Suprapubic skin (tissue), 4 donors: ENCODE measurements at regions not wholly inside any gene's neighbourhood (a gene's known extent, or its start where the extent isn't known, plus 50 kb on each side); places are given as distances from the start of the nearest gene placed in this dataset.

Experiments
- DNase-seq, 2 donors: peaks; one replicate each; pipeline ENCODE4 v3.0.0-alpha.2; 2019; ENCODE audit warnings: low spot score in 2 of 2
- H3K27ac ChIP-seq: fragments of 200-600 bp; sonication (generic); one replicate; pipeline ENCODE4 v1.5.1; 2019
- H3K27me3 ChIP-seq: fragments of 200-600 bp; sonication (generic); one replicate; pipeline ENCODE4 v1.5.1; 2019
- H3K36me3 ChIP-seq: fragments of 200-600 bp; sonication (generic); one replicate; pipeline ENCODE4 v1.5.1; 2019
- H3K4me1 ChIP-seq: fragments of 200-600 bp; sonication (generic); one replicate; pipeline ENCODE4 v1.5.1; 2019
- H3K4me3 ChIP-seq: fragments of 200-600 bp; sonication (generic); one replicate; pipeline ENCODE4 v1.5.1; 2019; ENCODE audit warnings: mild to moderate bottlenecking
- H3K9me3 ChIP-seq: fragments of 200-600 bp; sonication (generic); one replicate; pipeline ENCODE4 v1.5.1; 2019
- CTCF ChIP-seq, 2 donors: fragments of 200-600 bp in 1 of 2; fragments of 450-650 bp in 1 of 2; sonication (generic) in 1 of 2; IDR thresholded peaks; one replicate each; pipeline ENCODE4 v1.5.1; 2016 to 2019; ENCODE audit warnings: antibody characterized with exemption in 2 of 2, mild to moderate bottlenecking in 1 of 2, moderate library complexity in 1 of 2
- EP300 ChIP-seq: sonication (generic); formaldehyde crosslinking; IDR thresholded peaks from one replicate; pipeline ENCODE4 v1.6.1; 2017; ENCODE audit warnings: antibody characterized with exemption
- POLR2A ChIP-seq, 2 donors: fragments of 450-650 bp; IDR thresholded peaks; one replicate each; pipeline ENCODE4 v1.6.1; 2017; ENCODE audit warnings: antibody characterized with exemption in 2 of 2, mild to moderate bottlenecking in 2 of 2, moderate library complexity in 2 of 2
- POLR2AphosphoS5 ChIP-seq, 3 donors: sonication (generic); formaldehyde crosslinking; IDR thresholded peaks; one replicate each; pipeline ENCODE4 v1.6.1; 2017; ENCODE audit warnings: antibody characterized with exemption in 3 of 3
- WGBS: methylation state at CpG from one replicate; pipeline ENCODE4 v1.1.5; 2018; 5-methylcytosine and 5-hydroxymethylcytosine counted together

DNA sequence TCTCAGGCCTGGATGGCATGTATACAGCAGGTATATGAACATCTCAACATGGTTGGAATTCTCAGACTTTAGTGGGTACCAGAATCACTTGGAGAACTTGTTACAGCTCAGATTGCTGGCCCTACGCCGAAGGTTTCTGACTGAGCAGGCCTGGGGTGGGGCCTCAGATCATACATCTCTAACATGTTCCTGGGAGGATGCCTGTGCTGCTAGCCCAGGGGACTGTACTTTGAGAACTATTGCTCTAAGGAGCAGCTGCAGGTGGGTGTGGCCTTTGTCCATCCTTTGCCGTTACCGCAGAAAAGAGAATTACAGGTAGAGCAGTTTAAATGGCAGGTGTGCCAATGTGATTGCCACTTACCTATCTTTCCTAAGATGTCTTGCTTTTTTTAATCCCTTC is 310.5 kb upstream of the JAG1 start:
- no peaks in the 10 kb centered on the region for H3K27me3 ChIP-seq
- DNase-seq, result no peak
- WGBS, result 63% methylated on average over 4 of the region's 4 CpGs
- no peak for TF ChIP-seq EP300
- no peak for TF ChIP-seq POLR2A (IDR thresholded peaks at IDR 0.05)
- no peak for TF ChIP-seq CTCF (IDR thresholded peaks at IDR 0.05)
- no peak for TF ChIP-seq POLR2AphosphoS5 (IDR thresholded peaks at IDR 0.05)
- H3K4me3 ChIP-seq, result no peak overlapping the region
- H3K9me3 ChIP-seq, result no peaks in the 10 kb centered on the region
- no peak overlapping the region for H3K27ac ChIP-seq
- H3K36me3 ChIP-seq, result no peaks in the 10 kb centered on the region
- H3K4me1 ChIP-seq, result peaks cover 20% of the 10 kb centered on the region

GRCh38 chr20:10984913-10985312 is 311.1 kb upstream of the JAG1 start:
- no peak for DNase-seq
- Histone ChIP-seq H3K4me3 (no peak overlapping the region), H3K36me3 (no peaks in the 10 kb centered on the region), H3K9me3 (no peaks in the 10 kb centered on the region), H3K4me1 (peaks cover 20% of the 10 kb centered on the region), H3K27me3 (no peaks in the 10 kb centered on the region), H3K27ac (peak overlapping the region; percentile 27)
- 26% methylated on average over 6 of the region's 6 CpGs for WGBS
- TF ChIP-seq POLR2A (IDR thresholded peaks at IDR 0.05), result no peak
- TF ChIP-seq POLR2AphosphoS5 (IDR thresholded peaks at IDR 0.05), result no peak
- no peak for TF ChIP-seq CTCF (IDR thresholded peaks at IDR 0.05)
- no peak for TF ChIP-seq EP300

DNA sequence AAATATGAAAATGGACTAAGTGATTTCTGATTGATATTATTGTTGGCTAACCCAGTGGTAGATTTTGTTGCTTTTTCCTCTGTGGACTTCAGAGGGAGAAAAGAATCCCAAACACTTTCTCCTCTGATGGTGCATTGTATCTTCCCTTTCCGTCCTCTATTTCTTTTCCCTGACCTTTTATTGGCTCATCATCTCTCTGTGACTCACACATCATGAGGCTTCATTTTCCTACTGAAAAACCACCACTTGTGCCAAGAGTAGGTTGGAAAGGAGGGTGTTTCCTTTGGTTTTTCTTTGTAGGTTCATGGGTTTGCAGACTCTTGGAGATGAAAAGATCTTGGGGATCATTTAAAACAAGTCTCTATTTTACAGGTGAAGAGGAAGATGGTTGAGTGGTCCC is 311.7 kb upstream of the JAG1 start:
- Histone ChIP-seq H3K9me3 (no peaks in the 10 kb centered on the region), H3K36me3 (no peaks in the 10 kb centered on the region), H3K4me3 (no peak overlapping the region), H3K4me1 (peaks cover 20% of the 10 kb centered on the region), H3K27ac (peak overlapping the region; percentile 27), H3K27me3 (no peaks in the 10 kb centered on the region)
- no peak for DNase-seq
- no peak for TF ChIP-seq CTCF (IDR thresholded peaks at IDR 0.05)
- TF ChIP-seq POLR2AphosphoS5 (IDR thresholded peaks at IDR 0.05), result no peak
- no peak for TF ChIP-seq EP300
- TF ChIP-seq POLR2A (IDR thresholded peaks at IDR 0.05), result no peak
- WGBS, result 8% methylated on average over 1 of the region's 1 CpG

DNA sequence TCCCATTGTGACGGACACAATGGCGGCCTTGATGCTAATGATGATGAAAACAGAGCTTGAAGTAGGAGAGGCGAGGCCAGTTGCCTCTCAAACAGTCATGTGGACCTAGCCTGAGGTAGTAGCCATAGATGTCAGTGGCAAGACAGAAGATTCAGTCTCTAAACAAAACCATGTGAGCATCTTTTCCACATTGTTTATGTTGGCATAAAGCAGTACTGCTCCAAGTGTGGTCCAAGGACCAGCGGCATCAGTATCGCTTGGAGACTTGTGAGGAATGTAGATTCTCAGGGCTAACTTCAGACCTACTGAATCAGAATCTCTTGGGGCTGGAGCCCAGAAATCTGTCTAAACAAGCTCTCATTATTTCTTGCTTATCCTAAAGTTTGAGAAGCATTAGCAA is 312.8 kb upstream of the JAG1 start:
- H3K27ac ChIP-seq, result no peak overlapping the region
- WGBS, result 87% methylated on average over 5 of the region's 5 CpGs

More for the DNA sequence above, 312.8 kb upstream of the JAG1 start:
- no peak for DNase-seq
- H3K36me3 ChIP-seq, result no peaks in the 10 kb centered on the region
- H3K9me3 ChIP-seq, result no peaks in the 10 kb centered on the region
- peaks cover 20% of the 10 kb centered on the region for H3K4me1 ChIP-seq
- TF ChIP-seq POLR2AphosphoS5 (IDR thresholded peaks at IDR 0.05), result no peak
- no peak for TF ChIP-seq EP300
- no peak for TF ChIP-seq POLR2A (IDR thresholded peaks at IDR 0.05)
- no peak for TF ChIP-seq CTCF (IDR thresholded peaks at IDR 0.05)
- no peak overlapping the region for H3K4me3 ChIP-seq
- no peaks in the 10 kb centered on the region for H3K27me3 ChIP-seq
